ENCODE measurements at regions not wholly inside any gene's neighbourhood (a gene's known extent, or its start where the extent isn't known, plus 50 kb on each side); places are given as distances from the start of the nearest gene placed in this dataset.

DNA sequence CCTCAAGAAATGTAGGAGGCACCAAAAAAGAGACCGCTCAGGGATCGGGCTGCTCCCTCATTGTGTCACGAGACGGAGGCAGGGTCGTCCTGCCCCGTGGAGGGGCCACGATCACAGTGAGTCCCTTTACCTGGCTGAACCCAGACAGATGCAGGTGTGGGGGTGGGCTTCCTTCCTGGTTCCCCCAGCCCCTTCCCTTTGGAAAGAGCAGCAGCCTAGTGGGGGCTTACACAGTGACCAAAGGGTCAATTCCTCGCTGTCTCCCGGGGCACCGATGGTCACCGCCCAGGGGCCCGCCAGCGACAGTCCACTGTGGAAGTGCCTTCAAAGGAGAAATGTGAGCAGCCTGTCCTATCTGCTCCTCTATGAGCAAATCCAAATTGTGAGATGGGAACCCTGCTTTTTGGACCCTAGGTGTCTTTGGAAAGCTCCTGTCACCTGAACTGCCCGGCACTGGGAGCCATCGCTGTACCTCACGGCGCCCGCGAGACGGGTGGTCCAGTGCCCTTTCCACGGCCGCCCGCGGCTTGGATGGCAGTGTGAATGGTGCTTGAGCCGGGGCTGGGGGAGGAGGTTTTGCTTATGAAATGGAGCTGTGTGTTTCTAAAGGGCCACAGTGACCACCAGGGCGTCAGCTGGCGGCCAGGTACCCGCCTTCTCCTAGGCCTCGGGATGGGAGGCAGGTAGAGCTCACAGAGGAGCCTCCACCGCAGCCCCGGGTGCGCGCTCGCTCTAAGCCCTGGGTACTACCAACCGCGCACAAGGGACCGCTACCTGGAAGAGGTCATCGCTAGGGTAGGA lies 155.7 kb downstream of the KLF13 start (continued):
- TF ChIP-seq ZNF585B (tag by site-specific recombination; IDR thresholded peaks at IDR 0.05), result no peak
- TF ChIP-seq GLI2 (tag by site-specific recombination; IDR thresholded peaks at IDR 0.05; ENCODE audit: borderline replicate concordance, low read depth), result no peak
- TF ChIP-seq, protein P1, sequence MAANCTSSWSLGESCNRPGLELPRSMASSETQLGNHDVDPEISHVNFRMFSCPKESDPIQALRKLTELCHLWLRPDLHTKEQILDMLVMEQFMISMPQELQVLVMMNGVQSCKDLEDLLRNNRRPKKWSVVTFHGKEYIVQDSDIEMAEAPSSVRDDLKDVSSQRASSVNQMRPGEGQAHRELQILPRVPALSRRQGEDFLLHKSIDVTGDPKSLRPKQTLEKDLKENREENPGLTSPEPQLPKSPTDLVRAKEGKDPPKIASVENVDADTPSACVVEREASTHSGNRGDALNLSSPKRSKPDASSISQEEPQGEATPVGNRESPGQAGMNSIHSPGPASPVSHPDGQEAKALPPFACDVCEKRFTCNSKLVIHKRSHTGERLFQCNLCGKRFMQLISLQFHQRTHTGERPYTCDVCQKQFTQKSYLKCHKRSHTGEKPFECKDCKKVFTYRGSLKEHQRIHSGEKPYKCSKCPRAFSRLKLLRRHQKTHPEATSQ (tag by site-specific recombination; IDR thresholded peaks at IDR 0.05), result no peak
- TF ChIP-seq ZNF518A (tag by site-specific recombination; conservative IDR thresholded peaks at IDR 0.05; ENCODE audit: low read depth), result no peak
- TF ChIP-seq ZNF211 (tag by site-specific recombination; IDR thresholded peaks at IDR 0.05; ENCODE audit: low read depth), result no peak
- TF ChIP-seq SP2 (tag by site-specific recombination; IDR thresholded peaks at IDR 0.05), result no peak
- no peak for TF ChIP-seq KLF9 (tag by site-specific recombination; IDR thresholded peaks at IDR 0.05; ENCODE audit: low read depth)
- TF ChIP-seq, protein P2, sequence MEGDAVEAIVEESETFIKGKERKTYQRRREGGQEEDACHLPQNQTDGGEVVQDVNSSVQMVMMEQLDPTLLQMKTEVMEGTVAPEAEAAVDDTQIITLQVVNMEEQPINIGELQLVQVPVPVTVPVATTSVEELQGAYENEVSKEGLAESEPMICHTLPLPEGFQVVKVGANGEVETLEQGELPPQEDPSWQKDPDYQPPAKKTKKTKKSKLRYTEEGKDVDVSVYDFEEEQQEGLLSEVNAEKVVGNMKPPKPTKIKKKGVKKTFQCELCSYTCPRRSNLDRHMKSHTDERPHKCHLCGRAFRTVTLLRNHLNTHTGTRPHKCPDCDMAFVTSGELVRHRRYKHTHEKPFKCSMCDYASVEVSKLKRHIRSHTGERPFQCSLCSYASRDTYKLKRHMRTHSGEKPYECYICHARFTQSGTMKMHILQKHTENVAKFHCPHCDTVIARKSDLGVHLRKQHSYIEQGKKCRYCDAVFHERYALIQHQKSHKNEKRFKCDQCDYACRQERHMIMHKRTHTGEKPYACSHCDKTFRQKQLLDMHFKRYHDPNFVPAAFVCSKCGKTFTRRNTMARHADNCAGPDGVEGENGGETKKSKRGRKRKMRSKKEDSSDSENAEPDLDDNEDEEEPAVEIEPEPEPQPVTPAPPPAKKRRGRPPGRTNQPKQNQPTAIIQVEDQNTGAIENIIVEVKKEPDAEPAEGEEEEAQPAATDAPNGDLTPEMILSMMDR (tag by site-specific recombination; IDR thresholded peaks at IDR 0.05), result no peak
- no peak for TF ChIP-seq PRDM1 (tag by site-specific recombination; IDR thresholded peaks at IDR 0.05)
- no peak for TF ChIP-seq KLF16 (tag by site-specific recombination; IDR thresholded peaks at IDR 0.05)
- no peak for TF ChIP-seq TCF7L2 (IDR thresholded peaks at IDR 0.05; ENCODE audit: borderline replicate concordance, low read depth, low read length)
- no peak for TF ChIP-seq ZNF114 (tag by site-specific recombination; IDR thresholded peaks at IDR 0.05)
- TF ChIP-seq, protein P3, sequence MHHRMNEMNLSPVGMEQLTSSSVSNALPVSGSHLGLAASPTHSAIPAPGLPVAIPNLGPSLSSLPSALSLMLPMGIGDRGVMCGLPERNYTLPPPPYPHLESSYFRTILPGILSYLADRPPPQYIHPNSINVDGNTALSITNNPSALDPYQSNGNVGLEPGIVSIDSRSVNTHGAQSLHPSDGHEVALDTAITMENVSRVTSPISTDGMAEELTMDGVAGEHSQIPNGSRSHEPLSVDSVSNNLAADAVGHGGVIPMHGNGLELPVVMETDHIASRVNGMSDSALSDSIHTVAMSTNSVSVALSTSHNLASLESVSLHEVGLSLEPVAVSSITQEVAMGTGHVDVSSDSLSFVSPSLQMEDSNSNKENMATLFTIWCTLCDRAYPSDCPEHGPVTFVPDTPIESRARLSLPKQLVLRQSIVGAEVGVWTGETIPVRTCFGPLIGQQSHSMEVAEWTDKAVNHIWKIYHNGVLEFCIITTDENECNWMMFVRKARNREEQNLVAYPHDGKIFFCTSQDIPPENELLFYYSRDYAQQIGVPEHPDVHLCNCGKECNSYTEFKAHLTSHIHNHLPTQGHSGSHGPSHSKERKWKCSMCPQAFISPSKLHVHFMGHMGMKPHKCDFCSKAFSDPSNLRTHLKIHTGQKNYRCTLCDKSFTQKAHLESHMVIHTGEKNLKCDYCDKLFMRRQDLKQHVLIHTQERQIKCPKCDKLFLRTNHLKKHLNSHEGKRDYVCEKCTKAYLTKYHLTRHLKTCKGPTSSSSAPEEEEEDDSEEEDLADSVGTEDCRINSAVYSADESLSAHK (tag by site-specific recombination; IDR thresholded peaks at IDR 0.05), result no peak
- TF ChIP-seq, protein P4, sequence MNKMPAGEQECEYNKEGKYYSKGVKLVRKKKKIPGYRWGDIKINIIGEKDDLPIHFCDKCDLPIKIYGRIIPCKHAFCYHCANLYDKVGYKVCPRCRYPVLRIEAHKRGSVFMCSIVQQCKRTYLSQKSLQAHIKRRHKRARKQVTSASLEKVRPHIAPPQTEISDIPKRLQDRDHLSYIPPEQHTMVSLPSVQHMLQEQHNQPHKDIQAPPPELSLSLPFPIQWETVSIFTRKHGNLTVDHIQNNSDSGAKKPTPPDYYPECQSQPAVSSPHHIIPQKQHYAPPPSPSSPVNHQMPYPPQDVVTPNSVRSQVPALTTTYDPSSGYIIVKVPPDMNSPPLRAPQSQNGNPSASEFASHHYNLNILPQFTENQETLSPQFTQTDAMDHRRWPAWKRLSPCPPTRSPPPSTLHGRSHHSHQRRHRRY (tag by site-specific recombination; IDR thresholded peaks at IDR 0.05), result no peak
- TF ChIP-seq, protein P5, sequence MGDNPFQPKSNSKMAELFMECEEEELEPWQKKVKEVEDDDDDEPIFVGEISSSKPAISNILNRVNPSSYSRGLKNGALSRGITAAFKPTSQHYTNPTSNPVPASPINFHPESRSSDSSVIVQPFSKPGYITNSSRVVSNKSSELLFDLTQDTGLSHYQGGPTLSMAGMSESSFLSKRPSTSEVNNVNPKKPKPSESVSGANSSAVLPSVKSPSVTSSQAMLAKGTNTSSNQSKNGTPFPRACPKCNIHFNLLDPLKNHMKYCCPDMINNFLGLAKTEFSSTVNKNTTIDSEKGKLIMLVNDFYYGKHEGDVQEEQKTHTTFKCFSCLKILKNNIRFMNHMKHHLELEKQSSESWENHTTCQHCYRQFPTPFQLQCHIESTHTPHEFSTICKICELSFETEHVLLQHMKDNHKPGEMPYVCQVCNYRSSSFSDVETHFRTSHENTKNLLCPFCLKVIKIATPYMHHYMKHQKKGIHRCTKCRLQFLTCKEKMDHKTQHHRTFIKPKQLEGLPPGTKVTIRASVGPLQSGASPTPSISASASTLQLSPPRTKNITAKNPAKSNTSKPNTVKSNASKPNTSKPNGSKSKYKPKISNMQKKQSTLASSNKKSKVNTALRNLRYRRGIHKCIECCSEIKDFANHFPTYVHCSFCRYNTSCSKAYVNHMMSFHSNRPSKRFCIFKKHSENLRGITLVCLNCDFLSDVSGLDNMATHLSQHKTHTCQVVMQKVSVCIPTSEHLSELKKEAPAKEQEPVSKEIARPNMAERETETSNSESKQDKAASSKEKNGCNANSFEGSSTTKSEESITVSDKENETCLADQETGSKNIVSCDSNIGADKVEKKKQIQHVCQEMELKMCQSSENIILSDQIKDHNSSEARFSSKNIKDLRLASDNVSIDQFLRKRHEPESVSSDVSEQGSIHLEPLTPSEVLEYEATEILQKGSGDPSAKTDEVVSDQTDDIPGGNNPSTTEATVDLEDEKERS (tag by site-specific recombination; IDR thresholded peaks at IDR 0.05), result no peak
- TF ChIP-seq ZNF202 (tag by site-specific recombination; IDR thresholded peaks at IDR 0.05; ENCODE audit: borderline replicate concordance), result no peak

Data from HEK293 (cell line).